ENCODE measurements at regions not wholly inside any gene's neighbourhood (a gene's known extent, or its start where the extent isn't known, plus 50 kb on each side); places are given as distances from the start of the nearest gene placed in this dataset.

- intact Hi-C loops (cut with DNase I) = no loop called here
- ATAC-seq (no peak), DNase-seq (no peak)
These were observed 559.5 kb upstream of the CCDC54 start for GRCh38 chr3:106817706-106818105.

GRCh38 chr3:106819440-106819839 lies 557.8 kb upstream of the CCDC54 start:
- no peak for ATAC-seq
- no peak for DNase-seq
- intact Hi-C loops (cut with DNase I) = no loop called here

GRCh38 chr3:106820726-106821362 lies 556.4 kb upstream of the CCDC54 start:
- intact Hi-C loops (cut with DNase I) = loop anchor here in 1 of 2 donors (5.0 kb wide), 1 partner anchor 241 kb away; no protein-coding TSS in a partner anchor
- no peak for ATAC-seq
- no peak for DNase-seq

DNA sequence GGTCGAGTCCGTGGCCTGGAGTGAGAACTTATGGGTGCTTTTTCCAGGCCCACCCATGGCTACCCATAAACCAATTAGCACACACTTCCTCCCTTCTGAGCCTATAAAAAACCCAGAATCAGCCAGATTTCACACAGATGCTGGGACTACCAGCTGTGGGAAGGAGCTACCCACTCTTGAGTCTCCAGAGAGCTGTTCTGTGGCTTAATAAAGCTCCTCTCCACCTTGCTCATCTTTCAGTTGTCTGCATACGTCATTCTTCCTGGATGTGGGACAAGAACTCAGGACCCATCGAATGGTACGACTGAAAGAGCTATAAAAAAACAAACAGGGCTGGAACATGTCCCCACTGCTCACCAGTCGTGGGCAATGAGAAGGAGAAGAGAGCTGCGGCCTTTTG lies 555.4 kb upstream of the CCDC54 start:
- ATAC-seq (no peak), DNase-seq (no peak)
- intact Hi-C loops (cut with DNase I) = loop anchor here in 1 of 2 donors (5.0 kb wide), 1 partner anchor 240 kb away; no protein-coding TSS in a partner anchor

- DNase-seq (no peak), ATAC-seq (no peak)
- intact Hi-C loops (cut with DNase I) = loop anchor here in 1 of 2 donors (5.0 kb wide), 1 partner anchor 240 kb away; no protein-coding TSS in a partner anchor
These were observed 555.0 kb upstream of the CCDC54 start for GRCh38 chr3:106822204-106822603.

- intact Hi-C loops (cut with DNase I) = loop anchor here (1.0 to 5.0 kb wide), 2 partner anchors 239 to 241 kb away; no protein-coding TSS in a partner anchor
- no peak for ATAC-seq
- no peak for DNase-seq
These were observed 553.5 kb upstream of the CCDC54 start for GRCh38 chr3:106823701-106824100.

GRCh38 chr3:106824856-106825255 lies 552.4 kb upstream of the CCDC54 start:
- peak; percentile 73 to 79 for ATAC-seq
- intact Hi-C loops (cut with DNase I) = loop anchor here (1.0 to 5.0 kb wide), 2 partner anchors 237 to 239 kb away; no protein-coding TSS in a partner anchor
- DNase-seq = no peak

- ATAC-seq (peak; percentile 38 to 81), DNase-seq (no peak)
- intact Hi-C loops (cut with DNase I) = no loop called here
These were observed 551.2 kb upstream of the CCDC54 start for GRCh38 chr3:106825962-106826605.

DNA sequence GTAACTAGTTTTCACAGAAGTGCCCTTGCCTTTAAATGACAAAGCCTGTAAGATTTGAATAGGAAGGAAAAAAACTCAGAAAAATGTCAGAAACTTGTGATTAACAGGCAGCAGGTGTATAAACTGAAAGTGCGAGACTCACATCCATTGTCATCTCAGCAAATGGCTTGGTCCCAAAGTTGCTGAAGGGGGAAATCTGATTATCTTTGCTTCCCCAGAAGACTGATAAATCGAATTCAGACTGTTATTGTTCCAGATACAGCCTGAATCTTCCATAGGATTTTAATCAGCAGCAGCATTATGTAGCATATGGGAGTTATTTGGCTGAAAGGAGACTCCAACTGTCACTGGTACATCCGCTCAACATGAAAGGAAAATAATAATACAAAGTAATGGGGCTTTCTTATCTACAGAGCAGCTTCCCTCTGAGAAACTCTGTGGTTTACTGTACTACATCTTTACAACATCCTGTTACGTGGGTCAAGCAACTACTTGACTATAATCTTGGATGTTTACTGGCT lies 550.4 kb upstream of the CCDC54 start:
- intact Hi-C loops (cut with DNase I) = no loop called here
- DNase-seq = no peak
- no peak for ATAC-seq

- ATAC-seq (no peak), DNase-seq (no peak)
- intact Hi-C loops (cut with DNase I) = no loop called here
These were observed 549.6 kb upstream of the CCDC54 start for GRCh38 chr3:106827515-106828213.

DNA sequence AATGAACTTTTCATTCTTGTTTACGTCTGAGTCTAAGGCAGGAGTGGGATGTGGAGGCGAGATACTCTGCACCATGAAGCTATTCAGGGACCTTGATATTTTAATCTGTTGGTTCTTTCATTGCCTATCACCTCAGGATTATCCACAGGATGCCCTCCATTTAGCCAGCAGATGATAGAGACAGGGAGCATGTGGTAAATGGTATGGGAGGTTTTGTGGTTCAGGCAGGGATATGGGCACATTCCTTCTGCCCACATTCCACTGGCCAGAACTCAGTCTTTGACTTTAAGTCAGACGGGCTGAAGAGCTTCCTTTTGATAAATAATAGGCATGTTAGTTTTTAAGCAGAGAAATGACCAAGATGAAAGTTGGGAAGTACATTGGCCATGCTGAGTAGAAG lies 548.0 kb upstream of the CCDC54 start:
- intact Hi-C loops (cut with DNase I) = no loop called here
- DNase-seq (no peak), ATAC-seq (no peak)

GRCh38 chr3:106830334-106830733 lies 546.9 kb upstream of the CCDC54 start:
- no peak for ATAC-seq
- intact Hi-C loops (cut with DNase I) = no loop called here
- no peak for DNase-seq

DNA sequence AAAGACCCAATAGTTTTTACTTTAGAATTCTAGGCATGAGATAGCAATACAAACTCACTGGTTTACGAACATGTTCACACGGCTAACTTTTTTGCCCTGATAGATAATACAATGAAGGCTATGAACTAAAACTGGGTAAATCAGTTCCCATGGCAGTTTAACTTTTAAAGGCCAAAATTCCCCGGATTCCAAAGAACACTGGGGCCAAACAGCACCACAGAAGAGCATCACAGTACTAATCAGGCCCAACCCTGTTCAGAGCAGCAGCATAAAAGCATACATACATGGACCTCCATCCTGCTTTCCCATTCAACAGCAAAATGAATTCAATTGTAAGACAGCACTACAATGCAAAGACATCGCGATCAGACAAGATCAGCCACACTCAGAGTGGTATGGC lies 540.3 kb upstream of the CCDC54 start:
- DNase-seq (no peak), ATAC-seq (no peak)
- intact Hi-C loops (cut with DNase I) = no loop called here

GRCh38 chr3:106837616-106838015 lies 539.6 kb upstream of the CCDC54 start:
- DNase-seq = no peak
- ATAC-seq = no peak
- intact Hi-C loops (cut with DNase I) = no loop called here

DNA sequence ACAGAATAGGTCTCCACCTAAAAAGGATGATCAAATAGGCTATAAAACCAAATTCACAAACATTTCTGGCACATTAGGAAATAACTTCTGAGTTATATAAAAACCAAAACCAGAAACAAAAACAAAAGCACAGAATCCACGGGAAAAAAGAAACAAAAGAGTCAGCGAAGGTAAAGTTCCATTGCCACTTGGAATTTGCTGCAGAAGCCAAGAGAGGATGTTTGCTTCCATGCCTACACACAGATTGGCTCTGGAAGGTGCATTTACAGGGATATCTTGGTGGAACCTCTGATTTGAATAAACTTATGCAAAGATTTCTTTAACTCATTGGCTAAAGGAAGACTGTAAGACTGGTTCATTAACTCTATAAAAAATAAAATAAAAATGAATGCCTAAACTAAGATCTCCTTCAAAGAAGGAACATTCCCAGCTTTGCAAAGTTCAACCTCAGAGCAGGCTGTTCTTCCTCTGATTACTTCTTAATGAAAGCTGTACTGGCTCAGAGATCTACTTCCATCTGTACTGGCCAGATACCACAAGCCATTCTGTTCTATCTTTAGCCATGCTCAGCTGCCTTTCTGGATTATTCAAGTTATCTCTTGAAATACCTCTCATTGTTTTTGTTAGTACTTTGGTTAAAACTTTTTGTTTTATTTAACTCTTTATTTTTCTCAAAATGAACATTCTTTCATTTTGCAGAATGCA lies 537.5 kb upstream of the CCDC54 start:
- intact Hi-C loops (cut with DNase I) = no loop called here
- DNase-seq (no peak), ATAC-seq (peak; percentile 74 to 75)

DNA sequence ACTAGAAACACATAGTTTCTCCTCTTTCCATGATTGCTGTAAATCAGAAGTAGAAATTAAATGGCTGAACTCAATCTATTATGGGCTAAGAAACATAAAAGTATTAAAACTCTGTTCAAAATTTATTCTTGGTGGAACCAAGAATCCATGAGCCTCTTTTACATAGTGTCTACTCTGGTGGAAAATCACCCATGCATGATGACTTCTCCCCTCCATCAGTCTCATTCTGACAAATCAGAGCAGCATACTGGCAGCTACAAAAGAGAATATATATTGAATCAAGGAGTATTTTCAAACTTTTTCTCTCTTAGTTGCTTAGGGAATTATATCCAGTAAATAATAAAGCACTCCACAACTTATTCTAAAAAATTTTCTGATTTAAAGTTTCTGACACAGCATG lies 536.9 kb upstream of the CCDC54 start:
- intact Hi-C loops (cut with DNase I) = no loop called here
- ATAC-seq (no peak), DNase-seq (no peak)

DNA sequence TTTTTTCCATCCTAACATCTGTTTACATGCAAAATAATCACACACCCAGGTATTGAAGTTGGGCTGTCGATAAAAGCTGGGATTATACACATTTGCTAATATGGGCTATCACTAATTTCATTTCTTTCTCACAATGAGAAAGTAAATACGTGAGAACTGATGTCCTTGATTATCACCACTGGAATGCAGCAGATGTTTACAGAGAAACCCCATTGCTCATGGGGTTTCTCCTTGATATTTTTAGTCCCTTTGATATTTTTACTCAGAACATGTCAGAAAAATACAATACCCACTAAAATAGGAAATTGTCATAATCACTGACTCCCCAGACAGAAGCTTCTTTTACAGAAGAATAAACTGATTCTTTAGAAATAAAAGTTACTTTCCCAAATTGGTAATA lies 535.1 kb upstream of the CCDC54 start:
- ATAC-seq (no peak), DNase-seq (no peak)
- intact Hi-C loops (cut with DNase I) = no loop called here

DNA sequence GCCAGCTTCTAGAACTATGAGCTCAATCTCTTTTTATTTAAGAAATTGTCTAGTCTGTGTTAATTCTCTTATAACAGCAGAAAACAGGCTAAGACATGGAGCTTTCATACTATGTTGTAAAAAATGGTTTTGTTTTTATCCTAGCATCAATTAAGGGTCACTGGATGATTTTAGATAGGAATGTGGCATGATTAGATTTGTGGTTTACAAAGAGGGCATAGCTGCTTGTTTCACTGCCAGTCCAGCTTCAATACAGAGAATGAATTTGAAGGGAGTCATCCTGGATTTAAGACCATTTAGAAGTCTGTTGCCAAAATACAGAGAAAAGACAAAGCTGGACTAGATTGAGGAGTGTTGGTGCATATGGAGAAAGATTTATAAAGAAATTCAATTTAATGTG lies 532.6 kb upstream of the CCDC54 start:
- intact Hi-C loops (cut with DNase I) = no loop called here
- no peak for ATAC-seq
- no peak for DNase-seq

- intact Hi-C loops (cut with DNase I) = no loop called here
- no peak for ATAC-seq
These were observed 529.1 kb upstream of the CCDC54 start for GRCh38 chr3:106848099-106848498.

More at GRCh38 chr3:106848099-106848498, 529.1 kb upstream of the CCDC54 start:
- DNase-seq = no peak

All from left cardiac atrium (tissue), 4 donors.